ENCODE measurements at regions not wholly inside any gene's neighbourhood (a gene's known extent, or its start where the extent isn't known, plus 50 kb on each side); places are given as distances from the start of the nearest gene placed in this dataset.

GRCh38 chr5:87594566-87594965 lies 181.8 kb upstream of the CCNH start:
- TF ChIP-seq REST (IDR thresholded peaks at IDR 0.05; ENCODE audit: insufficient read depth in 1 of 2, low read depth in 2 of 2, low read length in 1 of 2), result no peak
- TF ChIP-seq CTCF (IDR thresholded peaks at IDR 0.05), result no peak
- TF ChIP-seq POLR2AphosphoS5 (IDR thresholded peaks at IDR 0.05; ENCODE audit: low read depth, low read length), result no peak
- TF ChIP-seq TCF7L2 (IDR thresholded peaks at IDR 0.05; ENCODE audit: low read depth, low read length), result no peak

Measured in Panc1 (cell line).